ENCODE measurements at regions not wholly inside any gene's neighbourhood (a gene's known extent, or its start where the extent isn't known, plus 50 kb on each side); places are given as distances from the start of the nearest gene placed in this dataset.
A peak's percentile ranks its signal among the peaks of the same experiment; 100 is the strongest.

GRCh38 chr6:21726676-21727075, 133.1 kb downstream of the SOX4 start:
- Histone ChIP-seq H3K9ac (replicated peaks; ENCODE audit: extremely low read depth, insufficient read depth, low read length) (no peak overlapping the region), H3K9me1 (replicated peaks; ENCODE audit: control insufficient read depth, extremely low read depth, insufficient read depth, low read length) (no peaks in the 10 kb centered on the region), H3K4me2 (ENCODE audit: insufficient read depth, low read length) (peak overlapping the region; percentile 1), H3K27ac (ENCODE audit: insufficient read depth, low read depth, low read length) (peak overlapping the region; percentile 13), H3K79me2 (ENCODE audit: control insufficient read depth, insufficient read depth, low read length) (peaks cover 12% of the 10 kb centered on the region), H2AFZ (ENCODE audit: low read depth, low read length) (no peak overlapping the region), H3K27me3 (ENCODE audit: control insufficient read depth in 2 of 2, insufficient read depth in 2 of 2, low read length in 2 of 2) (no peaks in the 10 kb centered on the region), H3K9me3 (replicated peaks; ENCODE audit: control insufficient read depth, insufficient read depth, low read length) (no peaks in the 10 kb centered on the region), H4K20me1 (replicated peaks; ENCODE audit: control insufficient read depth, extremely low read depth, insufficient read depth, low read length) (no peaks in the 10 kb centered on the region), H3K4me3 (replicated peaks in 1 of 3; ENCODE audit: insufficient read depth in 1 of 3, low read depth in 1 of 3, low read length in 3 of 3) (no peak overlapping the region), H3K4me1 (ENCODE audit: control insufficient read depth, extremely low read depth, insufficient read depth, low read length) (peaks cover 15% of the 10 kb centered on the region), H3K36me3 (ENCODE audit: control insufficient read depth in 2 of 2, extremely low read depth in 1 of 2, insufficient read depth in 2 of 2, low read length in 2 of 2) (no peaks in the 10 kb centered on the region)
- POLR2A ChIA-PET, result interaction anchor here (0.6 kb wide), 1 partner anchor 15 kb away, joined by 5 read pairs; no protein-coding TSS in a partner anchor
- CTCF ChIA-PET, result interaction anchor here (0.6 to 1.3 kb wide), 7 partner anchors 14 to 121 kb away, joined by 3 to 6 read pairs (median 3); no protein-coding TSS in a partner anchor
- dilution Hi-C loops (cut with MboI; ENCODE audit: extremely low pct_ligation_motif_present, low sequenced_read_pairs), result no loop called here
- intact Hi-C loops (cut with micrococcal nuclease), result loop anchor here (2.0 kb wide), 1 partner anchor 26 kb away; no protein-coding TSS in a partner anchor
- BruUV-seq (replicated peaks), result no TSS peak
- peak; percentile 58 for DNase-seq (ENCODE audit: low read depth, low spot score)
- peak; percentile 5 for TF ChIP-seq GATA2 (IDR thresholded peaks at IDR 0.05; ENCODE audit: insufficient read depth, insufficient read length, low read depth, low read length)
- no peak for TF ChIP-seq MYC (IDR thresholded peaks at IDR 0.05; ENCODE audit: low read depth, low read length)
- TF ChIP-seq EZH2 (IDR thresholded peaks at IDR 0.05; ENCODE audit: borderline replicate concordance, low read depth, low read length, severe bottlenecking), result no peak
- no peak for TF ChIP-seq MAX (IDR thresholded peaks at IDR 0.05; ENCODE audit: insufficient read depth, insufficient read length)
- peak; percentile 50 for TF ChIP-seq FOS (IDR thresholded peaks at IDR 0.05; ENCODE audit: borderline replicate concordance, insufficient read depth, low read length)
- TF ChIP-seq CTCF (IDR thresholded peaks at IDR 0.05; ENCODE audit: extremely low read depth in 1 of 2, insufficient read depth in 1 of 2, low read depth in 1 of 2, low read length in 2 of 2), result no peak
- no peak for TF ChIP-seq JUN (IDR thresholded peaks at IDR 0.05; ENCODE audit: borderline replicate concordance, insufficient read depth, insufficient read length, low read depth)
- no peak for TF ChIP-seq POLR2AphosphoS5 (IDR thresholded peaks at IDR 0.05; ENCODE audit: insufficient read depth, low read depth, low read length)
- FAIRE-seq, result peak; percentile 49

Measured in endothelial cell of umbilical vein (primary cell).